ENCODE measurements at regions not wholly inside any gene's neighbourhood (a gene's known extent, or its start where the extent isn't known, plus 50 kb on each side); places are given as distances from the start of the nearest gene placed in this dataset.

GRCh38 chr3:194961571-194961970, 275.9 kb downstream of the FAM43A start:
- H3K9me3 ChIP-seq (ENCODE audit: low read length): no peaks in the 10 kb centered on the region
- no peak overlapping the region for H3K27ac ChIP-seq (ENCODE audit: low read depth, low read length)
- H3K9ac ChIP-seq (ENCODE audit: low read length): no peak overlapping the region
- H3K4me3 ChIP-seq (ENCODE audit: low read depth in 1 of 2, low read length in 2 of 2): no peak overlapping the region
- H3K4me1 ChIP-seq (ENCODE audit: insufficient read depth, low read length): no peaks in the 10 kb centered on the region
- H3K27me3 ChIP-seq (ENCODE audit: control insufficient read depth in 1 of 2, insufficient read depth in 2 of 2, low read length in 2 of 2): no peaks in the 10 kb centered on the region
- H3K36me3 ChIP-seq (ENCODE audit: insufficient read depth, low read length): no peaks in the 10 kb centered on the region

DNA sequence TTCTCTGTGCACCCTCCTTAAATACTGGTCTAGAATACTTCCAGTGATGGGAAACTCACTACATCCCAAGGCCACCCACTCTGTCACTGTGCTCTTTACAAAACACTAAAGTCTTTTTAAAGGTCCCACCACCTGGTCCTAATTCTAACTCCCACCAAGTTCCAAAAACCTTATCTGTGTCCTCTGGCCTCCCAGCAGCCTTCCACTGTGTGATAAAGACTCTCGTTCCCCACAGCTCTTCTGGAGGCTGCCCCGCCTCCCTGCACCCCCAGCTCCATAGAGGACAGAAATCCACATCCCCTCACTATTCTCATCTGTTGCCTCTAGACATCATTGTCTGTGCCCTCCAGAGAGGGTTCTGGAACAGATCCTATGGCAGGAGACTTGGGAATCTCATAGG, 276.4 kb downstream of the FAM43A start:
- no peaks in the 10 kb centered on the region for H3K36me3 ChIP-seq (ENCODE audit: insufficient read depth, low read length)
- no peaks in the 10 kb centered on the region for H3K27me3 ChIP-seq (ENCODE audit: control insufficient read depth in 1 of 2, insufficient read depth in 2 of 2, low read length in 2 of 2)
- no peak overlapping the region for H3K4me3 ChIP-seq (ENCODE audit: low read depth in 1 of 2, low read length in 2 of 2)
- no peaks in the 10 kb centered on the region for H3K9me3 ChIP-seq (ENCODE audit: low read length)
- no peak overlapping the region for H3K9ac ChIP-seq (ENCODE audit: low read length)
- H3K4me1 ChIP-seq (ENCODE audit: insufficient read depth, low read length): no peaks in the 10 kb centered on the region
- no peak overlapping the region for H3K27ac ChIP-seq (ENCODE audit: low read depth, low read length)

GRCh38 chr3:194964809-194965208, 279.1 kb downstream of the FAM43A start:
- no peak overlapping the region for H3K4me3 ChIP-seq (ENCODE audit: low read depth in 1 of 2, low read length in 2 of 2)

GRCh38 chr3:194967151-194968117, 281.8 kb downstream of the FAM43A start:
- Histone ChIP-seq H3K36me3 (ENCODE audit: insufficient read depth, low read length) (no peaks in the 10 kb centered on the region), H3K9ac (ENCODE audit: low read length) (no peak overlapping the region), H3K27ac (ENCODE audit: low read depth, low read length) (no peak overlapping the region), H3K4me3 (ENCODE audit: low read depth in 1 of 2, low read length in 2 of 2) (no peak overlapping the region), H3K27me3 (ENCODE audit: control insufficient read depth in 1 of 2, insufficient read depth in 2 of 2, low read length in 2 of 2) (no peaks in the 10 kb centered on the region), H3K4me1 (ENCODE audit: insufficient read depth, low read length) (no peaks in the 10 kb centered on the region), H3K9me3 (ENCODE audit: low read length) (no peaks in the 10 kb centered on the region)

More at GRCh38 chr3:194964809-194965208, 279.1 kb downstream of the FAM43A start:
- Histone ChIP-seq H3K27ac (ENCODE audit: low read depth, low read length) (no peak overlapping the region), H3K36me3 (ENCODE audit: insufficient read depth, low read length) (no peaks in the 10 kb centered on the region), H3K4me1 (ENCODE audit: insufficient read depth, low read length) (no peaks in the 10 kb centered on the region), H3K27me3 (ENCODE audit: control insufficient read depth in 1 of 2, insufficient read depth in 2 of 2, low read length in 2 of 2) (no peaks in the 10 kb centered on the region), H3K9me3 (ENCODE audit: low read length) (no peaks in the 10 kb centered on the region), H3K9ac (ENCODE audit: low read length) (no peak overlapping the region)

DNA sequence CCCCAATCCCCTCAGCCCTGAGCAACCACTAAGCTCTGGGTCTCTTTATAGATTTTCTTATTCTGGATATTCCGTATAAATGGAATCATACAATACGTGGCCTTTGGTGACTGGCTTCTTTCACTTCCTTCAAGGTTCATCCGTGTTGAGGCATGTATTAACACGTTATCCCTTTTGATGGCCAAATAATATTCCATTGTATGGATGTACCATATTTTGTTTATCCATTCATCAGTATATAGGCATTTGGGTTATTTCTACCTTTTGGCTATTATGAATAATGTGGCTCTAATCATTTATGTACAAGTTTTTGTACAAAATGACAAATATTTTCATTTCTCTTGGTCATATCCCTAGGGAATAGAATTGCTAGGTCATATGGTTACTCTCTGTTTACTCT, 284.4 kb downstream of the FAM43A start:
- no peak overlapping the region for H3K27ac ChIP-seq (ENCODE audit: low read depth, low read length)
- no peaks in the 10 kb centered on the region for H3K9me3 ChIP-seq (ENCODE audit: low read length)
- no peak overlapping the region for H3K9ac ChIP-seq (ENCODE audit: low read length)
- no peak overlapping the region for H3K4me3 ChIP-seq (ENCODE audit: low read depth in 1 of 2, low read length in 2 of 2)
- H3K36me3 ChIP-seq (ENCODE audit: insufficient read depth, low read length): no peaks in the 10 kb centered on the region
- H3K4me1 ChIP-seq (ENCODE audit: insufficient read depth, low read length): no peaks in the 10 kb centered on the region
- H3K27me3 ChIP-seq (ENCODE audit: control insufficient read depth in 1 of 2, insufficient read depth in 2 of 2, low read length in 2 of 2): no peaks in the 10 kb centered on the region

GRCh38 chr3:194971009-194971408, 285.3 kb downstream of the FAM43A start:
- Histone ChIP-seq H3K9ac (ENCODE audit: low read length) (no peak overlapping the region), H3K27ac (ENCODE audit: low read depth, low read length) (no peak overlapping the region), H3K4me3 (ENCODE audit: low read depth in 1 of 2, low read length in 2 of 2) (no peak overlapping the region), H3K27me3 (ENCODE audit: control insufficient read depth in 1 of 2, insufficient read depth in 2 of 2, low read length in 2 of 2) (no peaks in the 10 kb centered on the region), H3K9me3 (ENCODE audit: low read length) (no peaks in the 10 kb centered on the region), H3K36me3 (ENCODE audit: insufficient read depth, low read length) (no peaks in the 10 kb centered on the region), H3K4me1 (ENCODE audit: insufficient read depth, low read length) (no peaks in the 10 kb centered on the region)

GRCh38 chr3:194971965-194972364, 286.3 kb downstream of the FAM43A start:
- Histone ChIP-seq H3K36me3 (ENCODE audit: insufficient read depth, low read length) (no peaks in the 10 kb centered on the region), H3K4me3 (ENCODE audit: low read depth in 1 of 2, low read length in 2 of 2) (no peak overlapping the region), H3K27ac (ENCODE audit: low read depth, low read length) (no peak overlapping the region), H3K27me3 (ENCODE audit: control insufficient read depth in 1 of 2, insufficient read depth in 2 of 2, low read length in 2 of 2) (no peaks in the 10 kb centered on the region), H3K4me1 (ENCODE audit: insufficient read depth, low read length) (no peaks in the 10 kb centered on the region), H3K9me3 (ENCODE audit: low read length) (no peaks in the 10 kb centered on the region), H3K9ac (ENCODE audit: low read length) (no peak overlapping the region)

DNA sequence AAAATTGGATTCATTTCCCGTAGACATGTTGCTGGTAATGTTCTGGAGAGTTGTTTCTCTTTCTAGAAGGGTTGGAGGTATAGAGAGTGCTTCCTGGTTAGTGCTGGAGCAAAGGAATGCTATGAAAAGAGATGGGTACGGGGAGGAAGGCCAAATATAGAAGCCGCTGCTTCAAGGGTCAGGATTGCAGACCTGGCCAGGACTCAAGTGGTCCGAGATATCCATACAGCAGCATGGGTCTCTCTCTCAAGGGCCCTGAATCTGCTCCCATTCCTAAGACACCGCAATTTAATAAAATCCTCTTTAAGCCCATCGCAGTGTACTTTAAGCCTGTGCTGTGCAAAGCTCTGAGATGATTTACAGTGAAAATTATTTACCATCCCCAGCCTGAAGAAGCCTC, 287.0 kb downstream of the FAM43A start:
- H3K27me3 ChIP-seq (ENCODE audit: control insufficient read depth in 1 of 2, insufficient read depth in 2 of 2, low read length in 2 of 2): no peaks in the 10 kb centered on the region
- no peaks in the 10 kb centered on the region for H3K36me3 ChIP-seq (ENCODE audit: insufficient read depth, low read length)
- H3K4me1 ChIP-seq (ENCODE audit: insufficient read depth, low read length): no peaks in the 10 kb centered on the region
- H3K9ac ChIP-seq (ENCODE audit: low read length): no peak overlapping the region
- no peak overlapping the region for H3K4me3 ChIP-seq (ENCODE audit: low read depth in 1 of 2, low read length in 2 of 2)
- H3K27ac ChIP-seq (ENCODE audit: low read depth, low read length): no peak overlapping the region
- no peaks in the 10 kb centered on the region for H3K9me3 ChIP-seq (ENCODE audit: low read length)

GRCh38 chr3:194973366-194974000, 287.8 kb downstream of the FAM43A start:
- H3K36me3 ChIP-seq (ENCODE audit: insufficient read depth, low read length): no peaks in the 10 kb centered on the region
- no peak overlapping the region for H3K27ac ChIP-seq (ENCODE audit: low read depth, low read length)
- H3K4me3 ChIP-seq (ENCODE audit: low read depth in 1 of 2, low read length in 2 of 2): no peak overlapping the region
- H3K4me1 ChIP-seq (ENCODE audit: insufficient read depth, low read length): no peaks in the 10 kb centered on the region
- no peak overlapping the region for H3K9ac ChIP-seq (ENCODE audit: low read length)
- H3K27me3 ChIP-seq (ENCODE audit: control insufficient read depth in 1 of 2, insufficient read depth in 2 of 2, low read length in 2 of 2): no peaks in the 10 kb centered on the region
- H3K9me3 ChIP-seq (ENCODE audit: low read length): no peaks in the 10 kb centered on the region

- H3K36me3 ChIP-seq (ENCODE audit: insufficient read depth, low read length): no peaks in the 10 kb centered on the region
Observed at GRCh38 chr3:194974468-194975135, 288.9 kb downstream of the FAM43A start.

GRCh38 chr3:194976049-194976451, 290.4 kb downstream of the FAM43A start:
- H3K9ac ChIP-seq (ENCODE audit: low read length): no peak overlapping the region
- no peaks in the 10 kb centered on the region for H3K27me3 ChIP-seq (ENCODE audit: control insufficient read depth in 1 of 2, insufficient read depth in 2 of 2, low read length in 2 of 2)
- no peaks in the 10 kb centered on the region for H3K36me3 ChIP-seq (ENCODE audit: insufficient read depth, low read length)
- no peak overlapping the region for H3K27ac ChIP-seq (ENCODE audit: low read depth, low read length)
- H3K4me1 ChIP-seq (ENCODE audit: insufficient read depth, low read length): no peaks in the 10 kb centered on the region
- H3K9me3 ChIP-seq (ENCODE audit: low read length): no peaks in the 10 kb centered on the region
- H3K4me3 ChIP-seq (ENCODE audit: low read depth in 1 of 2, low read length in 2 of 2): no peak overlapping the region

More at GRCh38 chr3:194974468-194975135, 288.9 kb downstream of the FAM43A start:
- no peaks in the 10 kb centered on the region for H3K4me1 ChIP-seq (ENCODE audit: insufficient read depth, low read length)
- H3K27me3 ChIP-seq (ENCODE audit: control insufficient read depth in 1 of 2, insufficient read depth in 2 of 2, low read length in 2 of 2): no peaks in the 10 kb centered on the region
- no peak overlapping the region for H3K27ac ChIP-seq (ENCODE audit: low read depth, low read length)
- H3K4me3 ChIP-seq (ENCODE audit: low read depth in 1 of 2, low read length in 2 of 2): no peak overlapping the region
- H3K9ac ChIP-seq (ENCODE audit: low read length): no peak overlapping the region
- no peaks in the 10 kb centered on the region for H3K9me3 ChIP-seq (ENCODE audit: low read length)

All from muscle layer of colon (tissue), 2 donors.